Loucy (cell line): ENCODE measurements at regions not wholly inside any gene's neighbourhood (a gene's known extent, or its start where the extent isn't known, plus 50 kb on each side); places are given as distances from the start of the nearest gene placed in this dataset.

Experiments used
- H2AFZ ChIP-seq: fragments of 200-600 bp; sonication (generic); 2 replicates; pipeline ENCODE4 v1.6.0; 2016; ENCODE audit warnings: antibody characterized with exemption, mild to moderate bottlenecking, low read length, moderate library complexity
- H3F3A ChIP-seq: fragments of 200-600 bp; 2 replicates; pipeline ENCODE4 v1.6.0; 2016; ENCODE audit warnings: antibody characterized with exemption, low read depth, mild to moderate bottlenecking
- H3K27me3 ChIP-seq: fragments of 200-600 bp; sonication (generic); 2 replicates; pipeline ENCODE4 v1.6.1; 2014; ENCODE audit warnings: low read length, mild to moderate bottlenecking; ENCODE audit not compliant: insufficient read depth, poor library complexity, severe bottlenecking
- H3K36me3 ChIP-seq: fragments of 200-600 bp; sonication (generic); 2 replicates; pipeline ENCODE4 v1.6.1; 2016; ENCODE audit warnings: low read length; ENCODE audit not compliant: insufficient read depth
- H3K4me1 ChIP-seq: fragments of 200-600 bp; sonication (generic); 2 replicates; pipeline ENCODE4 v1.5.1; 2014; ENCODE audit warnings: low read length, mild to moderate bottlenecking; ENCODE audit not compliant: insufficient read depth, poor library complexity, severe bottlenecking
- H3K4me2 ChIP-seq: fragments of 200-600 bp; sonication (generic); 2 replicates; pipeline ENCODE4 v1.6.0; 2014; ENCODE audit warnings: antibody characterized with exemption, low read length, low read depth, mild to moderate bottlenecking; ENCODE audit not compliant: poor library complexity, severe bottlenecking
- H3K4me3 ChIP-seq: fragments of 200-600 bp; sonication (generic); 2 replicates; pipeline ENCODE4 v1.5.1; 2014; ENCODE audit warnings: low read length, mild to moderate bottlenecking, mixed read lengths; ENCODE audit not compliant: poor library complexity, severe bottlenecking
- H3K79me2 ChIP-seq: fragments of 200-600 bp; sonication (generic); 2 replicates; pipeline ENCODE4 v1.6.1; 2014; ENCODE audit warnings: low read length; ENCODE audit not compliant: insufficient read depth
- H3K9ac ChIP-seq: fragments of 200-600 bp; sonication (generic); 2 replicates; pipeline ENCODE4 v1.6.0; 2014; ENCODE audit warnings: mild to moderate bottlenecking, low read depth, low read length, moderate library complexity; ENCODE audit not compliant: poor library complexity, severe bottlenecking
- H3K9me2 ChIP-seq: fragments of 200-600 bp; sonication (generic); replicated peaks from 2 replicates; pipeline ENCODE4 v1.6.1; 2016; ENCODE audit warnings: low read depth, low read length, mixed read lengths
- H3K9me3 ChIP-seq: fragments of 200-600 bp; sonication (generic); 2 replicates; pipeline ENCODE4 v1.6.1; 2014; ENCODE audit warnings: mild to moderate bottlenecking, antibody characterized with exemption, low read length, low read depth; ENCODE audit not compliant: insufficient read depth
- H4K20me1 ChIP-seq: fragments of 200-600 bp; sonication (generic); 2 replicates; pipeline ENCODE4 v1.6.0; 2014; ENCODE audit warnings: antibody characterized with exemption, low read length, mild to moderate bottlenecking; ENCODE audit not compliant: insufficient read depth, poor library complexity, severe bottlenecking
- CTCF ChIP-seq: fragments of 200-600 bp; sonication (generic); conservative IDR thresholded peaks from 2 replicates; pipeline ENCODE4 v1.5.1; 2014; ENCODE audit warnings: mild to moderate bottlenecking, antibody characterized with exemption, low read length
- EZH2phosphoT487 ChIP-seq: fragments of 200-600 bp; IDR thresholded peaks from 2 replicates; pipeline ENCODE4 v1.6.1; 2018; ENCODE audit warnings: antibody characterized with exemption, mild to moderate bottlenecking, moderate library complexity, borderline replicate concordance

DNA sequence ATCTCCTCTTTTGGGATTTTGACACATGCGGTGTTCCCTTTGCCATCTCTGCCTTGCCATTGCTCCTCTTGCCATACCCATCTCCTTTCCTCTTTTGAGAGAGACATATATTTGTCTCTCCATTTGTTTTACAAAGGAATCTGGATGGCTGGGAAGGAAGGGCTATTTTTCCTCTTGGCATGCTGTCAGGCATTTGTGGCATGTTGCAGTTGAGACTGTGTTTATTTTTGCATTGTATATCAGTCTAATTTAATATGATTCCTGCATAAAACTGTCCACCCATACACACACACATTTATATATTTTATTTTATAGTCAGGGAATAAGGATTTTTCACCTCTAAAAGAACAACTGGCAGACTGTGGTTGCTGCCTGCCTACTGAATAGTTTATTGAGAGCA is 1105.8 kb upstream of the SEMA6A start:
- no peaks in the 10 kb centered on the region for H3K36me3 ChIP-seq
- no peaks in the 10 kb centered on the region for H3K27me3 ChIP-seq
- no peak overlapping the region for H2AFZ ChIP-seq
- no peak overlapping the region for H3K4me3 ChIP-seq
- no peaks in the 10 kb centered on the region for H3K4me1 ChIP-seq
- no peak overlapping the region for H3K4me2 ChIP-seq
- H3F3A ChIP-seq = no peaks in the 10 kb centered on the region
- no peak for TF ChIP-seq EZH2phosphoT487
- no peak for TF ChIP-seq CTCF
- no peaks in the 10 kb centered on the region for H3K79me2 ChIP-seq
- no peak overlapping the region for H3K9ac ChIP-seq
- no peaks in the 10 kb centered on the region for H3K9me3 ChIP-seq
- H3K9me2 ChIP-seq = no peaks in the 10 kb centered on the region
- H4K20me1 ChIP-seq = no peaks in the 10 kb centered on the region

- no peaks in the 10 kb centered on the region for H3K9me2 ChIP-seq
- no peaks in the 10 kb centered on the region for H3K27me3 ChIP-seq
- no peak overlapping the region for H3K4me3 ChIP-seq
- no peaks in the 10 kb centered on the region for H3K9me3 ChIP-seq
- H2AFZ ChIP-seq = no peak overlapping the region
- no peaks in the 10 kb centered on the region for H4K20me1 ChIP-seq
- H3K4me2 ChIP-seq = no peak overlapping the region
- H3F3A ChIP-seq = no peaks in the 10 kb centered on the region
- no peak for TF ChIP-seq EZH2phosphoT487
- no peak for TF ChIP-seq CTCF
- H3K4me1 ChIP-seq = no peaks in the 10 kb centered on the region
- H3K79me2 ChIP-seq = no peaks in the 10 kb centered on the region
- no peaks in the 10 kb centered on the region for H3K36me3 ChIP-seq
- no peak overlapping the region for H3K9ac ChIP-seq
Observed at GRCh38 chr5:117679046-117679445, 1104.4 kb upstream of the SEMA6A start.

DNA sequence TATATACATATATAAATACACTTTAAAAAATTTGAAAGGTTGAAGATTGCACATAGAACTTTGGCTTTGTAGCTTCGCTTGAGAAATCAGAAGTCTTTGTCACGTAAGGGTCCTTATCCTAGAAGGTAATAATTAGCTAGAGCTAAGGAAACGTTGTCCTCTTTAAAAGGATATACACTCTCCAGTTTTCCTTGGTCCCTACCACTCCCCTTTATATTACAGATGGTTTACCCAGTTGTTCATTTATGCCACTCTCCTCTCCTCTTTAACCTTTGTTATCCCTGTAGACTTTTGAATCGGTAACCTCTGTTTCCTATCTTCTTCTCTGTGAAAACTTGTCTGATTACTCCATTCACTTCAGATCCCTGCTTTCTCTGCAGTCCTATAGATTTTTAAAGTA is 1101.0 kb upstream of the SEMA6A start:
- Histone ChIP-seq H3F3A (no peaks in the 10 kb centered on the region), H3K4me1 (no peaks in the 10 kb centered on the region), H3K79me2 (no peaks in the 10 kb centered on the region), H3K27me3 (no peaks in the 10 kb centered on the region), H4K20me1 (no peaks in the 10 kb centered on the region), H3K9ac (no peak overlapping the region), H3K9me2 (no peaks in the 10 kb centered on the region), H3K9me3 (no peaks in the 10 kb centered on the region), H3K36me3 (no peaks in the 10 kb centered on the region), H2AFZ (no peak overlapping the region), H3K4me3 (no peak overlapping the region), H3K4me2 (no peak overlapping the region)
- TF ChIP-seq CTCF = no peak
